Thyroid gland (tissue), 4 donors: ENCODE measurements at regions not wholly inside any gene's neighbourhood (a gene's known extent, or its start where the extent isn't known, plus 50 kb on each side); places are given as distances from the start of the nearest gene placed in this dataset.
"Not testable (repeated sequence)": the region's sequence is repeated elsewhere in the genome, so short reads cannot be mapped to it uniquely, and the experiment has no call there.

Source experiments
- DNase-seq, 2 donors: peaks; one replicate each; pipeline ENCODE4 v3.0.0-alpha.2; 2019
- H3K27ac ChIP-seq, 3 donors: fragments of 200-600 bp; sonication (generic); 1 replicate in 2 of 3; 2 replicates in 1 of 3; pipeline ENCODE4 v1.5.1; 2016 to 2019; ENCODE audit warnings: mild to moderate bottlenecking in 1 of 3, moderate library complexity in 1 of 3
- H3K27me3 ChIP-seq: fragments of 200-600 bp; sonication (generic); one replicate; pipeline ENCODE4 v1.5.1; 2019
- H3K36me3 ChIP-seq, 2 donors: fragments of 200-600 bp; sonication (generic); one replicate each; pipeline ENCODE4 v1.5.1; 2016 to 2019
- H3K4me1 ChIP-seq, 2 donors: fragments of 200-600 bp; sonication (generic); one replicate each; pipeline ENCODE4 v1.5.1; 2017 to 2019
- H3K4me3 ChIP-seq, 3 donors: fragments of 200-600 bp; sonication (generic); replicated peaks in 1 of 3; 1 replicate in 2 of 3; 2 replicates in 1 of 3; pipeline ENCODE4 v1.5.1; 2016; ENCODE audit warnings: mild to moderate bottlenecking in 1 of 3
- H3K9me3 ChIP-seq: fragments of 200-600 bp; sonication (generic); one replicate; pipeline ENCODE4 v1.5.1; 2017
- CTCF ChIP-seq, 6 experiments: fragments of 200-600 bp in 3 of 6; fragments of 450-650 bp in 3 of 6; sonication (generic) in 3 of 6; IDR thresholded peaks; one replicate each; pipeline ENCODE4 v1.5.1; 2016 to 2019; ENCODE audit warnings: antibody characterized with exemption in 6 of 6, mild to moderate bottlenecking in 2 of 6, inconsistent platforms in 1 of 6, moderate library complexity in 1 of 6
- POLR2A ChIP-seq, 2 donors: fragments of 450-650 bp; IDR thresholded peaks; one replicate each; pipeline ENCODE4 v1.6.1; 2017; ENCODE audit warnings: antibody characterized with exemption in 2 of 2, mild to moderate bottlenecking in 2 of 2, moderate library complexity in 1 of 2
- WGBS, 2 donors: methylation state at CpG; one replicate each; pipeline ENCODE4 v1.1.5; 2017; 5-methylcytosine and 5-hydroxymethylcytosine counted together
- intact Hi-C: fragments of 100-400 bp; cut with DNase I; formaldehyde crosslinking; loops from one replicate; pipeline ENCODE4 v1.15.1; 2023

- Histone ChIP-seq H3K27ac (no peak overlapping the region), H3K4me3 (no peak overlapping the region), H3K27me3 (no peaks in the 10 kb centered on the region), H3K36me3 (no peaks in the 10 kb centered on the region), H3K4me1 (no peaks in the 10 kb centered on the region), H3K9me3 (no peaks in the 10 kb centered on the region)
- no peak for TF ChIP-seq CTCF (IDR thresholded peaks at IDR 0.05)
- TF ChIP-seq POLR2A (IDR thresholded peaks at IDR 0.05), result no peak
- intact Hi-C loops, result no loop called here
- WGBS, 2 donors, result 82 to 83% methylated on average over 2 of the region's 2 CpGs
- no peak for DNase-seq
These were observed 215.6 kb upstream of the AFF2 start for GRCh38 chrX:148284821-148285220.

GRCh38 chrX:148288451-148288850 lies 212.0 kb upstream of the AFF2 start:
- intact Hi-C loops, result no loop called here
- no peaks in the 10 kb centered on the region for H3K27me3 ChIP-seq
- DNase-seq, result no peak
- WGBS, 2 donors, result 96 to 100% methylated on average over 3 of the region's 3 CpGs
- no peaks in the 10 kb centered on the region for H3K36me3 ChIP-seq
- no peak for TF ChIP-seq POLR2A (IDR thresholded peaks at IDR 0.05)
- TF ChIP-seq CTCF (IDR thresholded peaks at IDR 0.05), result no peak
- H3K9me3 ChIP-seq, result no peaks in the 10 kb centered on the region
- H3K4me3 ChIP-seq, result no peak overlapping the region
- no peaks in the 10 kb centered on the region for H3K4me1 ChIP-seq
- H3K27ac ChIP-seq, result no peak overlapping the region

- H3K4me1 ChIP-seq, result no peaks in the 10 kb centered on the region
- intact Hi-C loops, result no loop called here
- H3K9me3 ChIP-seq, result no peaks in the 10 kb centered on the region
- no peaks in the 10 kb centered on the region for H3K27me3 ChIP-seq
- DNase-seq, result no peak
- 73 to 96% methylated on average over 2 of the region's 2 CpGs for WGBS, 2 donors
- H3K36me3 ChIP-seq, result no peaks in the 10 kb centered on the region
- TF ChIP-seq CTCF (IDR thresholded peaks at IDR 0.05) (no peak), POLR2A (IDR thresholded peaks at IDR 0.05) (no peak)
- no peak overlapping the region for H3K4me3 ChIP-seq
- no peak overlapping the region for H3K27ac ChIP-seq
These were observed 210.4 kb upstream of the AFF2 start for GRCh38 chrX:148290041-148290440.

- H3K4me3 ChIP-seq, result no peak overlapping the region
- intact Hi-C loops, result no loop called here
- no peaks in the 10 kb centered on the region for H3K4me1 ChIP-seq
- no peak overlapping the region for H3K27ac ChIP-seq
- H3K27me3 ChIP-seq, result no peaks in the 10 kb centered on the region
- H3K36me3 ChIP-seq, result no peaks in the 10 kb centered on the region
- DNase-seq, result no peak
- no peaks in the 10 kb centered on the region for H3K9me3 ChIP-seq
- no peak for TF ChIP-seq CTCF (IDR thresholded peaks at IDR 0.05)
- TF ChIP-seq POLR2A (IDR thresholded peaks at IDR 0.05), result no peak
- 82 to 87% methylated on average over 1 of the region's 1 CpG for WGBS, 2 donors
These were observed 209.5 kb upstream of the AFF2 start for GRCh38 chrX:148290931-148291330.

GRCh38 chrX:148298737-148299136 lies 201.7 kb upstream of the AFF2 start:
- no peak for TF ChIP-seq POLR2A (IDR thresholded peaks at IDR 0.05)
- TF ChIP-seq CTCF (IDR thresholded peaks at IDR 0.05), result no peak
- WGBS, 2 donors, result 72 to 84% methylated on average over 2 of the region's 2 CpGs
- no peak for DNase-seq

GRCh38 chrX:148305214-148305613 lies 195.2 kb upstream of the AFF2 start:
- 90 to 100% methylated on average over 3 to 8 of the region's 9 CpGs for WGBS, 2 donors
- H3K36me3 ChIP-seq, intact Hi-C loops: not testable (repeated sequence)

More at GRCh38 chrX:148298737-148299136, 201.7 kb upstream of the AFF2 start:
- Histone ChIP-seq H3K27me3 (no peaks in the 10 kb centered on the region), H3K4me1 (no peaks in the 10 kb centered on the region), H3K4me3 (no peak overlapping the region), H3K9me3 (no peaks in the 10 kb centered on the region), H3K36me3 (no peaks in the 10 kb centered on the region), H3K27ac (no peak overlapping the region)
- intact Hi-C loops, result no loop called here

More at GRCh38 chrX:148305214-148305613, 195.2 kb upstream of the AFF2 start:
- not testable (repeated sequence) for H3K27ac ChIP-seq, DNase-seq, H3K4me3 ChIP-seq, H3K4me1 ChIP-seq, H3K27me3 ChIP-seq, H3K9me3 ChIP-seq
